ENCODE measurements at regions not wholly inside any gene's neighbourhood (a gene's known extent, or its start where the extent isn't known, plus 50 kb on each side); places are given as distances from the start of the nearest gene placed in this dataset.

- H3K79me1 ChIP-seq (ENCODE audit: low read depth, low read length): no peaks in the 10 kb centered on the region
- H3K14ac ChIP-seq (ENCODE audit: insufficient read length): no peak overlapping the region
- no peak overlapping the region for H3K18ac ChIP-seq (ENCODE audit: extremely low read depth, low read length)
- H3K4me3 ChIP-seq (ENCODE audit: extremely low read depth in 1 of 4, insufficient read depth in 2 of 4, low read depth in 3 of 4, low read length in 4 of 4): no peak overlapping the region
- no peaks in the 10 kb centered on the region for H3K36me3 ChIP-seq (ENCODE audit: control insufficient read depth in 2 of 4, insufficient read depth in 4 of 4, low read length in 3 of 4)
- H4K8ac ChIP-seq (ENCODE audit: extremely low read depth, insufficient read depth, low read length): no peak overlapping the region
- POLR2A ChIA-PET (ENCODE audit: partially characterized antibody): interaction anchor here (0.6 kb wide), 1 partner anchor 241 kb away, joined by 4 read pairs; no protein-coding TSS in a partner anchor
- H2BK20ac ChIP-seq (ENCODE audit: low read length): no peak overlapping the region
- no peak overlapping the region for H2AFZ ChIP-seq (ENCODE audit: low read length)
- H3K23ac ChIP-seq (ENCODE audit: insufficient read length): no peak overlapping the region
- H3K9me3 ChIP-seq (ENCODE audit: insufficient read depth in 2 of 2, low read depth in 1 of 2, low read length in 1 of 2): no peaks in the 10 kb centered on the region
- no peak overlapping the region for H3K27ac ChIP-seq (ENCODE audit: low read depth, low read length)
- H3K4me2 ChIP-seq (ENCODE audit: insufficient read depth in 1 of 2, low read depth in 2 of 2, low read length in 2 of 2): no peak overlapping the region
- CTCF ChIA-PET (ENCODE audit: partially characterized antibody): interaction anchor here (0.6 to 8.2 kb wide), 10 partner anchors 9 to 1075 kb away, joined by 3 to 51 read pairs (median 4); no protein-coding TSS in a partner anchor
- H2BK12ac ChIP-seq (ENCODE audit: low read depth, low read length): no peak overlapping the region
- H4K5ac ChIP-seq (ENCODE audit: insufficient read length, low read depth, low read length): no peak overlapping the region
- no peak overlapping the region for H3K56ac ChIP-seq (replicated peaks; ENCODE audit: insufficient read length, low read depth, low read length)
- no peaks in the 10 kb centered on the region for H3K23me2 ChIP-seq (ENCODE audit: low read depth, low read length)
- H2BK5ac ChIP-seq (ENCODE audit: low read depth, low read length): no peak overlapping the region
- H2BK120ac ChIP-seq (replicated peaks; ENCODE audit: low read depth, low read length): no peak overlapping the region
- FAIRE-seq: no peak
- H4K20me1 ChIP-seq (replicated peaks in 1 of 2; ENCODE audit: control insufficient read depth in 1 of 2, insufficient read depth in 2 of 2, low read length in 2 of 2): no peaks in the 10 kb centered on the region
- H2BK15ac ChIP-seq (ENCODE audit: low read length): no peak overlapping the region
- no peak overlapping the region for H3K9ac ChIP-seq (replicated peaks in 1 of 4; ENCODE audit: extremely low read depth in 1 of 4, low read depth in 3 of 4, low read length in 3 of 4)
- H4K91ac ChIP-seq (replicated peaks; ENCODE audit: insufficient read length, low read length): no peak overlapping the region
- no peaks in the 10 kb centered on the region for H3K27me3 ChIP-seq (replicated peaks in 1 of 4; ENCODE audit: control insufficient read depth in 3 of 4, extremely low read depth in 1 of 4, insufficient read depth in 3 of 4, low read length in 3 of 4)
- H3K4me1 ChIP-seq (replicated peaks in 1 of 4; ENCODE audit: control insufficient read depth in 3 of 4, insufficient read depth in 4 of 4, low read length in 3 of 4): peaks cover 0 to 5% (median 0%) of the 10 kb centered on the region in 4 experiments; a peak in 1 of 7 replicates
- no peak overlapping the region for H3K4ac ChIP-seq (replicated peaks; ENCODE audit: insufficient read length, low read depth, low read length)
- TF ChIP-seq SP2 (IDR thresholded peaks at IDR 0.05; ENCODE audit: low read length) (no peak), SUZ12 (IDR thresholded peaks at IDR 0.05; ENCODE audit: low read length) (no peak), EZH2 (IDR thresholded peaks at IDR 0.05; ENCODE audit: low read depth, low read length, severe bottlenecking) (no peak), KDM1A (IDR thresholded peaks at IDR 0.05; ENCODE audit: borderline replicate concordance, low read length) (no peak)
- H3K79me2 ChIP-seq (ENCODE audit: control insufficient read depth in 1 of 2, insufficient read depth in 2 of 2, low read length in 2 of 2): no peaks in the 10 kb centered on the region
- H2AK5ac ChIP-seq (ENCODE audit: low read depth, low read length): no peak overlapping the region
- DNase-seq (ENCODE audit: low read depth in 1 of 2, low spot score in 2 of 2): no peak
- WGBS, 2 experiments (ENCODE audit: extremely low coverage in 1 of 2, insufficient coverage in 1 of 2, insufficient read length in 1 of 2, insufficient replicate concordance in 2 of 2, low coverage in 1 of 2, low lambda C conversion rate in 2 of 2, missing lambda C conversion rate in 1 of 2): 89% methylated on average over 3 of the region's 3 CpGs; no CpG with 5 or more reads in 1 of the 2 experiments
Measured at GRCh38 chr13:100826441-100826840, 151.8 kb upstream of the TMTC4 start.
